ENCODE measurements at regions not wholly inside any gene's neighbourhood (a gene's known extent, or its start where the extent isn't known, plus 50 kb on each side); places are given as distances from the start of the nearest gene placed in this dataset.

DNA sequence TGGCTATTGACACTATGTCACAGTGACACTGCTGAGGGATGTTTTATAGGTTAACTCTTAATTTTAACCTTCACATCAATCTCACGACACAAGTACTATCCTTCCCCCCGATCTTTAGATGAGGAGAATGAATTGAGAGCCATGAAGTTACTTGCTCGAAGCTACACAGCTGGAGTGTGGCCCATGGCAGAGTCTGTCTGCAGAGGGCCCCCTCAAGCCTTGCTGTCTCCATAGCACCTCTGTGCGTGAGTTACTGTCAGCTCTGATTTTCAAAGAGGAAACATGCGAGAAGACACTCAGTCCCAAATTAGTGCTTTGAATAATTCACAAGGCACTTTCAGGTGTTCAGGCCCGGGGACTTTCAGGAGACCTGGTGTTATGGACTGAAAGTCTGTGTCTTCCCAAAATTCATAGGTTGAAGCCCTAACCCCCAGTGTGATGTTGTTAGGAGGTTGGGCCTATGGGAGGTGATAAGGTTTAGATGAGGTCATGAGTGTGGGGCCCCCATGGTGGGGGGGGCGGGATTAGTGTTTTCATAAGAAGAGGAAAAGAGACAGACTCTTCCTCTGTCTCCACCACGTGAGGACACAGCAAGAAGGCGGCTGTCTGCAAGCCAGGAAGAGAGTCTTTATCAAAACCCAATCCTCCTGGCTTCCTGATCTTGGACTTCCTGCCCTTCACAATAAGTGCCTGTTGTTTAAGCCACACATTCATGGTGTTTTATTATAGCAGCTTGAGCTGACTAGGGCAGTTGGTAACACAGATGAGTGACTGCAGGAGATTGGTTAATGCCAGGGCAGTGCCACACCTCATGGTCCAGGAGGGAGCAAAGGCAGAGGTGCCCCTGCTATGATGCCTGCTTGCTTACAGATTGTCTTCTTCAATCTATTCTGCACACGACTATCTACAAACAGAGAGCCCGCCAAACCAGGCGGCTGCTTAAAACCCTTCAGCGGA lies 281.8 kb downstream of the HAPSTR1 start:
- peak in 1 of 2 donors; percentile 46 for DNase-seq (ENCODE audit: low read depth in 2 of 2)

GRCh38 chr16:9374061-9374460 lies 282.6 kb downstream of the HAPSTR1 start:
- peak in 1 of 2 donors; percentile 62 for DNase-seq (ENCODE audit: low read depth in 2 of 2)

DNA sequence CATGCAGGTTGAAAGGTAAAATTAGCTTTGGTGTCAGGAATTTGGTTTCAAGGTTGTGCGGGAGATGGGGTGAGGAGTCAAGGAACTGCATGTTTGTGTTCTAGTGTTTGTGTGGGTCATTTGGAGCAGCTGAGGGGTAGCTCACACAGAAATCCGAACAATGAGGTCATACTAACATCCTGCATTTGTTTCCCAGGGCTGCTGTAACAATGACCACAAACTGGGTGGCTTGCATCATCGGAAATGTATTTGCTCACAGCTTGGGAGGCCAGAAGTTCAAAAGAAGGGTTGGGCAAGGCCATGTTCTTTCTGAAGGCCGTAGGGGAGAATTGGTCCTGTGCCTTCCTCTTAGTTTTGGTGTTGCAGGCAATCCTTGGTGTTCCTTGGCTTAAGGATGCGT lies 287.4 kb downstream of the HAPSTR1 start:
- DNase-seq (ENCODE audit: low read depth in 2 of 2): peak; percentile 36 to 95

GRCh38 chr16:9380221-9380620 lies 288.8 kb downstream of the HAPSTR1 start:
- no peak for DNase-seq (ENCODE audit: low read depth in 2 of 2)

DNA sequence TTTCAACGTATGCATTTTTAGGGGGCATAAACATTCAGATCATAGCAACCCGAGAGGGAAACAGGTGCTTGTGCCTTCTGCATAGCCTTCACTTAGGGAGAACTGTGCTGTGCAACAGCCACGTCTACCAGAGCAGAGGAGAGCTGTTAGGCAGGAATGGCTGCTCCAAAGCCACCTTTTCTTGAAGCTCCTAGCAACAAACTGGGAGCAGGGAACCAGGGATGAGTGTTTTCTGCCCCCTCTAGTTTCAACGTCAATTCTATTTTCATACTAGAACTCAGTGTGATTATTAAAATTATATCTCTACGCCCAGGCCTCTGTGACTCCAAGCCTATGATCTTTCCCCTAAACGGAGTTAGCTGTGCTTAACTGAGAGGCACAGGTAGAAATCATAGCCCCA lies 290.0 kb downstream of the HAPSTR1 start:
- no peak for DNase-seq (ENCODE audit: low read depth in 2 of 2)

DNA sequence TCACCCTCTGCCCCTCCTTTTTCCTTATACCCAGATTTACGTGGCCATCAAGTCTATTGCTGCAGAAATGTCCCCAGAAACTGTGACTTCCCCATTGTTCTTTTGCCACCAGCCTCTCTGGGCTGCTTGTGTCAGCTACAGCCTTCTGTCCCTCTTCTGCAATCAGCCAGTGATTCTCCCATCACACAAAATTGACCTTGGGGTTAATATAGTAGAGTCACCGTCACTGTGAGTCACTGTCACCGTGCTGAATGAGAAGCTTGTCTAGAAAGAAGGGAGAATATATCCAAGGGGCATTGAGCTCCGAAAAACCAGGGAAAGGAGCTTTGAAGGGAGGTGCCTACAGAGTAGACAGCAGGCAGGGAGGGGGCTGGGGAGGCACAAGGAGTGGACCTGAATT lies 290.5 kb downstream of the HAPSTR1 start:
- DNase-seq (ENCODE audit: low read depth in 2 of 2): no peak

- no peak for DNase-seq (ENCODE audit: low read depth in 2 of 2)
These were observed 291.8 kb downstream of the HAPSTR1 start for GRCh38 chr16:9383281-9383680.

DNA sequence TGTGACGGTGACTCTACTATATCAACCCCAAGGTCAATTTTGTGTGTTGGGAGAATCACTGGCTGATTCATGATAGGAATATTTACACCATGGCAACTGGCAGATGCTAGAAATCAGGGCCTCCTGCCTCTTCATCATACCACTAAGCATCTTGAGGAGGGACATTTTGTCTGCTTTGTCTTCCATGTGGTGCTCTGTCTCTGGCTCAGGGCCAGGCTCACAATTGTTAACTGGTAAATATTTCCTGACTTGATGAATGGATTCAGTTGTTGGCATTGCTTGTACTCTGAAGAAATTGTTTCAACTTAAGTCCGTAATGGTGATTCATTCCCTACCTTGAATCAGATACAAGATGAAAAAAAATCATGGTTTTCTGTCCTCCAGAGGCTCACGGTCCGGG lies 292.7 kb downstream of the HAPSTR1 start:
- peak in 1 of 2 donors; percentile 89 for DNase-seq (ENCODE audit: low read depth in 2 of 2)

GRCh38 chr16:9389543-9390207 lies 298.2 kb downstream of the HAPSTR1 start:
- DNase-seq (ENCODE audit: low read depth in 2 of 2): no peak

- DNase-seq (ENCODE audit: low read depth in 2 of 2): no peak
These were observed 301.5 kb downstream of the HAPSTR1 start for GRCh38 chr16:9392956-9393355.

DNA sequence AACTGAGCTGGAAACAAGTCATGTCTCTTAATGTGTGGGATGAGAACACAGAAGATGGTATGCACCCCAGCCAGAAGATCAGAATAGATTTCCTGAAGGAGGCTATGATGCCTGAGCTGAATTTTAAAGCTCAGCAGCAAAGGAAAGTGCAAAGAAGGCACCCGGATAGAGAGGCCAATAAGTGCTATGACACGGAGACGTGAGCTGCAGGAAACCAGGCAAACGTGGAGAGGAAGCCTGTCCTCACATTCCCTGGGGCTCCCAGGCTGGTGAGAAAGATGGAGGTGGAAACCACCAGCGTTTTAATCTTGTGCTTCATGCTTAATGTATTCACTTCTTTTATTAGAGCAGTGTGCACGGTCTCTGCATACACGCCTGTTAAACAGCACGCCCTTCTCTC lies 302.1 kb downstream of the HAPSTR1 start:
- DNase-seq (ENCODE audit: low read depth in 2 of 2): no peak

DNA sequence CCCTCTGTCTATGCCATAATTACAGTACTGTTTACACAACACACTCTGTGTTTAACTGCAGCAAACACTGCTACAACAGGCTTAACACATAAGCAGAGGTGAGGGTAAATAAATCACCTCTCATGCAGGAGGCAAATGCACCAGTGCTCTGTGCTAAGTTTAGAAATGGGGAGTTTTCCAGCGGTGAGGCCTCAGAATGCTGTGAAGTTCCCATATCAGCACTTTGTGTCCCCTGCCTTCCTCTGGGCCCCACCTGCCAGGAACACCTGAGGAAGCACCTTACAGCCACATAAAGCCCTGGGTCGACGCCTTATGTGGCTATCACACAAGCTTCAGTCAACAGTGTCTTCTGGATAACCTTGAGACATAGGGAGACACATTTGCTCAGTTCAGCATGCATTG lies 304.5 kb downstream of the HAPSTR1 start:
- no peak for DNase-seq (ENCODE audit: low read depth in 2 of 2)

DNA sequence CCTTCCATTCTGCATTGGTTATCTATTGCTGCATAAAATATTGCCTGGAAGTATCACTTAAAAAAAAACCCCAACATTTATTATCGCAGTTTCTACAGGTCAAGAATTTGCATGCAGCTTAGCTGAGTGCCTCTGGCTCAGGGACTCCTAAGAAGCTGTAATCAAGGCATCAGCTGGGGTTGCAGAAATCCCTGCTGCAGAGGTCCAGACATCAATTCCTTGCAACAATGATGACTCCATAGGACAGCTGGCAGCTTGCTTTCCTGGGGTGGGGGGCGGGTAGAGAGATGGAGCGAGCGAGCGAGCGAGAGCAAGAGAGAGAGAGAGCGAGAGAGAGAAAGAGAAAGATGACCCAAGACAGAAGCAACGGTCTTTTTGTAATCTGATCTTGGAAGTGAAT lies 308.1 kb downstream of the HAPSTR1 start:
- no peak for DNase-seq (ENCODE audit: low read depth in 2 of 2)

GRCh38 chr16:9401173-9401572 lies 309.7 kb downstream of the HAPSTR1 start:
- DNase-seq (ENCODE audit: low read depth in 2 of 2): no peak

- no peak for DNase-seq (ENCODE audit: low read depth in 2 of 2)
These were observed 310.9 kb downstream of the HAPSTR1 start for GRCh38 chr16:9402293-9402860.

DNA sequence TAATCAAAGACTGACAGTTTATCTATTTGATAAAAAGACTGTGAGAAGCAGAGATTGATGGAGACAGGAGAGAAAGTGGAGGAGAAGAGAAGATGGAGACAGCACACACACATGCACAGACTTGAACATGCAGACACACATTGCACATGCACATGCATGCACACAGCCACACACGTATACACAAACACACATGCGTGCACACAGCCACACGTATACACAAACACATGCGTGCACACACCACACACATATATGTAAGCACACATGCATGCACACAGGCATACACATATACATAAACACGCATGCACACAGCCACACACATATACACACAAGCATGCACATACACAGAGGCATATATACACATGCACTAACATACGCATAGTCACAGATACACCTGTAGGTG lies 313.4 kb downstream of the HAPSTR1 start:
- no peak for DNase-seq (ENCODE audit: low read depth in 2 of 2)

DNA sequence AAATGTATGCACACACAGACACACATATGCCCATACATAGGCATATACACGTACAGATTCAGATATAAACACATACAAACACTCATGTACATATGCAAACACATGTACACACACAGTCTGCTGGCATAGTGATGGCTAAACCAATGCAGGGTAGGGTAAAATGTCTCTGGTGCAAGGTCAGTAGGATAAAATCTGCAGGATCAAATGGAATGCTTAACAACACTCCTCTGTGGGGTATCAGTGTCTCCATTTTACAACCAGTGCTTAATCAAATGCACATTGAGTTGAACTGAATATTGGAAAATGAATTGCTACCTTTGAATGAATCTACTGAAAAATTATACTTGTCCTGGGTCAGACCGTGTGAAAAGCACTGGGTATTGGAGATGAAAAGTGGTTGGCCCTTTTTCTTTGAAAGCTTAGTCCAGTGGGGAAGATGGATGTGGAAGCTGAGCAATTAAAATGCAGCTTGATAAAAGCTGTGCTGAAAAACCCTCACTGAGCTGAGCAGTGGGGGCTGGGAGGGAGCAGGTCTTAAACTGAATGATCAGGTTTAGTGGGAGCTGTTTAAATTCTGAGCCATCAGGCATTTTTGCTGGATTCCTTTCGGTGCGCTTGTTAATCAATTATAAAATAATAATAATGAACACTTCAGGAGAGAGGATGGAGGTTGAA lies 314.7 kb downstream of the HAPSTR1 start:
- no peak for DNase-seq (ENCODE audit: low read depth in 2 of 2)

GRCh38 chr16:9407206-9407758 lies 315.8 kb downstream of the HAPSTR1 start:
- no peak for DNase-seq (ENCODE audit: low read depth in 2 of 2)

GRCh38 chr16:9408297-9408878 lies 316.9 kb downstream of the HAPSTR1 start:
- DNase-seq (ENCODE audit: low read depth in 2 of 2): no peak

DNA sequence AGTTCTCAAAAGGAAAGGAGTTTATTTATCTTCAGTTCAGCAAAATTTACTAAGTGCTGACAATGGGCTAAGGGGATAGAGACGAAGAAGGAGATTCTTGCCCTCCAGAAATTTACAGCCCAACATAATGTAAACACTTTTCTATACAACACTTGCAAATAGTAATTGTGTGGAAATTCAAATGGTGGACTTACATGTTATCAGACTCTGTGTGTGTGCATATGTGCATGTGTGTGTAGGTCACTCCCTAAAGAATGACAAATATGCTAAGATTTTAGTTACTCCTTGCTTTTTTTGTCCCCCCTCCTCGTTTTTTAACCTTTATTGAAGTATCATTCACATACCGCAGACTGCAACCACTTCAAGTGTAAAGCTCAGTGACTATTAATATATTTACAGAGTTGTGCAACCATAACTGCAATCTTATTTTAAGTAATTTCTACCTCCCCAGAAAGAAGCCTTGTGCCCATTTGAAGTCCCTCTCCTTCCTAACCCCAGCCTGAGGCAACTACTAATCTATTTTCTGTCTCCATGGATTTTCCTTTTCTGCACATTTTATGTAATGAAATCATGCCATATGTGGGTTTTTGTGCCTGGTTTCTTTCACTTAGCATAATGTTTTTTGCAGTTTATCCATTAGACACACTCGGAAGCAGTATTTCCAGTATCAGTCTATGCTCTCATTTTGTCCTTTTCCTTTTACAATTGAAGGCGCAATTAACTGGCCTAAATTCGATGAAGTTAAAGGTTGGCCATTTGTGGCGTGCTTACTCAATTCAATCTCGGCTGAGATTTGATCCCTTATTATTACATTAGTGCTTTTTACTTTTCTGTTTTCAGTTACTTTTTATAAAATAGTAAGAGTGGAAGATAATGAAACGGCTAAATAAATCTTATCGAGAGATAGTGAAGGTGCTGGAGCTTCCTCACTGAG lies 318.4 kb downstream of the HAPSTR1 start:
- no peak for DNase-seq (ENCODE audit: low read depth in 2 of 2)

All from lung microvascular endothelial cell (primary cell).